ENCODE measurements at regions not wholly inside any gene's neighbourhood (a gene's known extent, or its start where the extent isn't known, plus 50 kb on each side); places are given as distances from the start of the nearest gene placed in this dataset.

DNA sequence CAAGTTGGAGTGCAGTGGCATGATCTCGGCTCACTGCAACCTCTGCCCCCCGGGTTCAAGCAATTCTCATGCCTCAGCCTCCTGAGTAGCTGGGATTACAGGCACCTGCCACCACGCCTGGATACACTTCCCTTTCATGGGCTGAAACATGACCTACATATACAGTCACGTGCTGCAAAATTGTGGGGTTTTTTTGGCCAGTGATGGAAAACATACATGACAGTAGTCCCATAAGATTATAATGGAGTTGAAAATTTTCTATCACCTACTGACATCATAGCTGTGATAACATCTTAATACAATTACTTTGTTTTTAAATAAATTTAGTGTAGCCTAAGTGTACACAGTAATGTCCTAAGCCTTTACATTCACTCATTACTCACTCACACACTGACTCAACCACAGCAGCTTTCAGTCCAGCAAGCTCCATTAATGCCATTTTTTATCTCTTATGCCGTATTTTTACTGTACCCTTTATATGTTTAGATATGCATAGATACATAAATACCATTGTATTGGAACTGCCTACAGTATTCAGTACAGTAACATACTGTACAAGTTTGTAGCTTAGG is 79.9 kb upstream of the TMEM196 start:
- H3K9me3 ChIP-seq (ENCODE audit: control insufficient read depth, insufficient read depth, low read length): no peaks in the 10 kb centered on the region
- CTCF ChIA-PET: no interaction called here
- DNase-seq (ENCODE audit: low read depth, low spot score): no peak
- no peaks in the 10 kb centered on the region for H3K27me3 ChIP-seq (ENCODE audit: control insufficient read depth, insufficient read depth, low read length)
- TF ChIP-seq, protein P1, sequence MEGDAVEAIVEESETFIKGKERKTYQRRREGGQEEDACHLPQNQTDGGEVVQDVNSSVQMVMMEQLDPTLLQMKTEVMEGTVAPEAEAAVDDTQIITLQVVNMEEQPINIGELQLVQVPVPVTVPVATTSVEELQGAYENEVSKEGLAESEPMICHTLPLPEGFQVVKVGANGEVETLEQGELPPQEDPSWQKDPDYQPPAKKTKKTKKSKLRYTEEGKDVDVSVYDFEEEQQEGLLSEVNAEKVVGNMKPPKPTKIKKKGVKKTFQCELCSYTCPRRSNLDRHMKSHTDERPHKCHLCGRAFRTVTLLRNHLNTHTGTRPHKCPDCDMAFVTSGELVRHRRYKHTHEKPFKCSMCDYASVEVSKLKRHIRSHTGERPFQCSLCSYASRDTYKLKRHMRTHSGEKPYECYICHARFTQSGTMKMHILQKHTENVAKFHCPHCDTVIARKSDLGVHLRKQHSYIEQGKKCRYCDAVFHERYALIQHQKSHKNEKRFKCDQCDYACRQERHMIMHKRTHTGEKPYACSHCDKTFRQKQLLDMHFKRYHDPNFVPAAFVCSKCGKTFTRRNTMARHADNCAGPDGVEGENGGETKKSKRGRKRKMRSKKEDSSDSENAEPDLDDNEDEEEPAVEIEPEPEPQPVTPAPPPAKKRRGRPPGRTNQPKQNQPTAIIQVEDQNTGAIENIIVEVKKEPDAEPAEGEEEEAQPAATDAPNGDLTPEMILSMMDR (IDR thresholded peaks at IDR 0.05; ENCODE audit: low read depth, low read length): no peak
- H3K27ac ChIP-seq (ENCODE audit: low read depth, low read length): no peak overlapping the region
- POLR2A ChIA-PET: no interaction called here
- no peak overlapping the region for H3K4me3 ChIP-seq (ENCODE audit: low read depth, low read length)

DNA sequence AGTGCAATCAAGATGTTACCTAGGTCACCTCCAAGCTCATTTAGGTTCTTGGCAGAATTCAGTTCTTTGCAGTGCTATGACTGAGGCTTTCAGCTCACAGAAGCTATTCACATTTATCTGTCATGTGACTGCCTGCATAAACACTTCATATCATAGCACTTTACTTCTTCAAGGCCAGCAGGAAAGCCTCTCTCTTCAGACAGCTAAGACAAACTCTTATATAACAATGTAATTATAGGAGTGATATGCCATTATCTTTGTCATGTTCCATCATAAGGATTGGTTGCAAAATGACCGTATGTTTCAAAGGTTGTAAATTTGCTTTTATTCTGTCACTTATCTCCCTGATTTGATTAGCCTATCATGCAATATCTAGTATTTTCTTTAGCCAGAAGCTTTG is 78.8 kb upstream of the TMEM196 start:
- H3K4me3 ChIP-seq (ENCODE audit: low read depth, low read length): no peak overlapping the region
- POLR2A ChIA-PET: no interaction called here
- CTCF ChIA-PET: no interaction called here
- TF ChIP-seq, protein P1 (IDR thresholded peaks at IDR 0.05; ENCODE audit: low read depth, low read length): no peak
- DNase-seq (ENCODE audit: low read depth, low spot score): no peak
- H3K27ac ChIP-seq (ENCODE audit: low read depth, low read length): no peak overlapping the region
- H3K27me3 ChIP-seq (ENCODE audit: control insufficient read depth, insufficient read depth, low read length): no peaks in the 10 kb centered on the region
- H3K9me3 ChIP-seq (ENCODE audit: control insufficient read depth, insufficient read depth, low read length): no peaks in the 10 kb centered on the region

DNA sequence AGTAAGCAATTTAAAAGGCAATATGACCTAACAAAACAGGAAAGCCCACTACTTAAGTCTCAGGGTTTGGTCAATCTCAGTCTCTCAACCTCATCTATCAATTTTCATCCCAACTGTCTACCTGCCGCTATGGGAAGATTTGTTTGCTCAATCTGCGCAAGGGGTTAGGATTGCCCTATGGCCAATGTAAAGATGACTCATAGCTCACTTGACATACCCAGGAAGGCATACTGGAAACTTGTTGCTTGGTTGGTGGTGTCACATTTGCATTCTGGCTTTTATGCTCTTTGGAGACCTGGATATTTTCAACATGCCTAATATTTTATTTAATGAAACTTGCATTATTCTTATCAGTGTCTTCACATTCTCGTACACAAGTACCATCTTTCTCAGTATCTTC is 78.1 kb upstream of the TMEM196 start:
- Histone ChIP-seq H3K27me3 (ENCODE audit: control insufficient read depth, insufficient read depth, low read length) (no peaks in the 10 kb centered on the region), H3K9me3 (ENCODE audit: control insufficient read depth, insufficient read depth, low read length) (no peaks in the 10 kb centered on the region), H3K27ac (ENCODE audit: low read depth, low read length) (no peak overlapping the region), H3K4me3 (ENCODE audit: low read depth, low read length) (no peak overlapping the region)
- no peak for DNase-seq (ENCODE audit: low read depth, low spot score)
- CTCF ChIA-PET: no interaction called here
- POLR2A ChIA-PET: no interaction called here
- TF ChIP-seq, protein P1 (IDR thresholded peaks at IDR 0.05; ENCODE audit: low read depth, low read length): no peak

DNA sequence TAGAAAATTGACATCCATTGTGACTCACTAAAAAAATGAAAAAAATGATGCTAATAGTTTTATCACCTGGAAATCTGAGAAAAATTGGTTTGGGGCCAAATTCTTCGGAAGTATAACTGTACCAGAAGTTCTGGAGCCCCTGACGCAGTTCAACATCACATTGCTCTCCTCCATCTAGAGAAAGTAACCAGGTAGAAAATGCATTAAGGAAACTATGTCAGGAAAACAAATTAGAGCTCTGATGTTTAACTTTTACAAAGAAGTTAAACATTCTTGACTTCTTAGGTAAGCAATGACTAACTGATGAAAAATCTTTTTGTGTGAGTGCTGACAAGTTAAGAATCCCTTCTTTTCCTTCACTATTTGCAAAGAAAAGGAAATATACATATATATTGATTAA is 61.1 kb upstream of the TMEM196 start:
- TF ChIP-seq, protein P1 (IDR thresholded peaks at IDR 0.05; ENCODE audit: low read depth, low read length): no peak
- no peak overlapping the region for H3K27ac ChIP-seq (ENCODE audit: low read depth, low read length)
- H3K4me3 ChIP-seq (ENCODE audit: low read depth, low read length): no peak overlapping the region
- POLR2A ChIA-PET: no interaction called here
- H3K9me3 ChIP-seq (ENCODE audit: control insufficient read depth, insufficient read depth, low read length): no peaks in the 10 kb centered on the region
- no peaks in the 10 kb centered on the region for H3K27me3 ChIP-seq (ENCODE audit: control insufficient read depth, insufficient read depth, low read length)
- no peak for DNase-seq (ENCODE audit: low read depth, low spot score)
- CTCF ChIA-PET: no interaction called here

DNA sequence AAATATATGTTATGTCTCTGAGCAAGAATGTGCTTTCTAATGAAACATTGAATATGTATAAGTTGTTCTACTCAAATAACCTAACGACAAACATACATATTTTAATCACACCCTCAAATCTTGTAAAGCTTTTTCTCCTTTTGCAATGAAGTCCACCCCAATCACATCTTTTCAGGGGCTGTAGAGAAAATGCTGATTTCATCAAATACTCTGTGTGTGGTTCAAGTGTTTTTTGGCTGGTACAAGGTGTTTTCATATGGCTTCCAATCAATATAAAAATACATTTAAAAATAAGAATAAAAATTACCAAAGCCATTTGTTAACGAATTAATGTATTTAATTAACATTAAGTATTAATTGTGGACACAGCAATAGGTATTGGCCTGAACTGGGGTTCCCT is 57.2 kb upstream of the TMEM196 start:
- TF ChIP-seq, protein P1 (IDR thresholded peaks at IDR 0.05; ENCODE audit: low read depth, low read length): no peak
- H3K27ac ChIP-seq (ENCODE audit: low read depth, low read length): no peak overlapping the region
- ChIA-PET POLR2A (no interaction called here), CTCF (no interaction called here)
- no peak for DNase-seq (ENCODE audit: low read depth, low spot score)
- H3K27me3 ChIP-seq (ENCODE audit: control insufficient read depth, insufficient read depth, low read length): no peaks in the 10 kb centered on the region
- no peak overlapping the region for H3K4me3 ChIP-seq (ENCODE audit: low read depth, low read length)
- no peaks in the 10 kb centered on the region for H3K9me3 ChIP-seq (ENCODE audit: control insufficient read depth, insufficient read depth, low read length)

All from AG04450 (cell line).